ENCODE measurements at regions not wholly inside any gene's neighbourhood (a gene's known extent, or its start where the extent isn't known, plus 50 kb on each side); places are given as distances from the start of the nearest gene placed in this dataset.

GRCh38 chr11:109526061-109526460, 104.1 kb downstream of the C11orf87 start:
- no peak for TF ChIP-seq CTCF (IDR thresholded peaks at IDR 0.05)
- no peak for TF ChIP-seq EZH2phosphoT487 (IDR thresholded peaks at IDR 0.05)
- no peak for TF ChIP-seq EZH2 (IDR thresholded peaks at IDR 0.05)
- Histone ChIP-seq H3K27me3 (no peaks in the 10 kb centered on the region), H3K4me2 (no peak overlapping the region), H2AFZ (replicated peaks) (no peak overlapping the region), H4K20me1 (ENCODE audit: low read depth) (no peaks in the 10 kb centered on the region), H3K4me3 (no peak overlapping the region), H3K36me3 (no peaks in the 10 kb centered on the region), H3K9ac (no peak overlapping the region), H3K79me2 (ENCODE audit: low read depth) (no peaks in the 10 kb centered on the region), H3K27ac (no peak overlapping the region), H3K9me3 (ENCODE audit: low read depth) (no peaks in the 10 kb centered on the region), H3F3A (ENCODE audit: low read depth) (no peaks in the 10 kb centered on the region), H3K4me1 (no peaks in the 10 kb centered on the region)
- Mint-ChIP-seq H3K4me1 (peaks cover 7% of the 10 kb centered on the region), H3K27me3 (ENCODE audit: insufficient read depth, low read depth) (peaks cover 5% of the 10 kb centered on the region), H3K9me3 (no peaks in the 10 kb centered on the region), H3K36me3 (no peaks in the 10 kb centered on the region), H3K27ac (no peak overlapping the region), H3K4me3 (no peak overlapping the region)
- no peak for DNase-seq (ENCODE audit: low spot score)

GRCh38 chr11:109526931-109527330, 104.9 kb downstream of the C11orf87 start:
- H3K4me1 Mint-ChIP-seq: peaks cover 7% of the 10 kb centered on the region
- Histone ChIP-seq H3K27me3 (no peaks in the 10 kb centered on the region), H3K4me1 (no peaks in the 10 kb centered on the region), H3K4me2 (no peak overlapping the region), H3K27ac (no peak overlapping the region), H2AFZ (replicated peaks) (no peak overlapping the region), H3F3A (ENCODE audit: low read depth) (no peaks in the 10 kb centered on the region), H3K9ac (no peak overlapping the region), H3K36me3 (no peaks in the 10 kb centered on the region), H3K4me3 (no peak overlapping the region), H4K20me1 (ENCODE audit: low read depth) (no peaks in the 10 kb centered on the region), H3K9me3 (ENCODE audit: low read depth) (no peaks in the 10 kb centered on the region), H3K79me2 (ENCODE audit: low read depth) (no peaks in the 10 kb centered on the region)
- TF ChIP-seq CTCF (IDR thresholded peaks at IDR 0.05) (no peak), EZH2 (IDR thresholded peaks at IDR 0.05) (no peak), EZH2phosphoT487 (IDR thresholded peaks at IDR 0.05) (no peak)
- no peak overlapping the region for H3K4me3 Mint-ChIP-seq
- DNase-seq (ENCODE audit: low spot score): no peak
- no peak overlapping the region for H3K27ac Mint-ChIP-seq
- no peaks in the 10 kb centered on the region for H3K36me3 Mint-ChIP-seq
- H3K9me3 Mint-ChIP-seq: no peaks in the 10 kb centered on the region
- peaks cover 5% of the 10 kb centered on the region for H3K27me3 Mint-ChIP-seq (ENCODE audit: insufficient read depth, low read depth)

- H3K4me2 ChIP-seq: no peak overlapping the region
- H3K27ac ChIP-seq: no peak overlapping the region
- no peaks in the 10 kb centered on the region for H3K4me1 ChIP-seq
- peaks cover 5% of the 10 kb centered on the region for H3K27me3 Mint-ChIP-seq (ENCODE audit: insufficient read depth, low read depth)
- no peak overlapping the region for H2AFZ ChIP-seq (replicated peaks)
- H3K4me3 ChIP-seq: no peak overlapping the region
- H3K27me3 ChIP-seq: no peaks in the 10 kb centered on the region
- no peaks in the 10 kb centered on the region for H3F3A ChIP-seq (ENCODE audit: low read depth)
- no peak overlapping the region for H3K4me3 Mint-ChIP-seq
- no peaks in the 10 kb centered on the region for H3K9me3 Mint-ChIP-seq
- H3K4me1 Mint-ChIP-seq: peaks cover 7% of the 10 kb centered on the region
- H3K79me2 ChIP-seq (ENCODE audit: low read depth): no peaks in the 10 kb centered on the region
- H3K27ac Mint-ChIP-seq: no peak overlapping the region
- no peaks in the 10 kb centered on the region for H3K36me3 ChIP-seq
- TF ChIP-seq EZH2phosphoT487 (IDR thresholded peaks at IDR 0.05) (no peak), CTCF (IDR thresholded peaks at IDR 0.05) (no peak), EZH2 (IDR thresholded peaks at IDR 0.05) (no peak)
- H4K20me1 ChIP-seq (ENCODE audit: low read depth): no peaks in the 10 kb centered on the region
- H3K9ac ChIP-seq: no peak overlapping the region
- H3K9me3 ChIP-seq (ENCODE audit: low read depth): no peaks in the 10 kb centered on the region
- H3K36me3 Mint-ChIP-seq: no peaks in the 10 kb centered on the region
- DNase-seq (ENCODE audit: low spot score): no peak
These were observed 105.5 kb downstream of the C11orf87 start for GRCh38 chr11:109527496-109527895.
